ENCODE measurements at regions not wholly inside any gene's neighbourhood (a gene's known extent, or its start where the extent isn't known, plus 50 kb on each side); places are given as distances from the start of the nearest gene placed in this dataset.

DNA sequence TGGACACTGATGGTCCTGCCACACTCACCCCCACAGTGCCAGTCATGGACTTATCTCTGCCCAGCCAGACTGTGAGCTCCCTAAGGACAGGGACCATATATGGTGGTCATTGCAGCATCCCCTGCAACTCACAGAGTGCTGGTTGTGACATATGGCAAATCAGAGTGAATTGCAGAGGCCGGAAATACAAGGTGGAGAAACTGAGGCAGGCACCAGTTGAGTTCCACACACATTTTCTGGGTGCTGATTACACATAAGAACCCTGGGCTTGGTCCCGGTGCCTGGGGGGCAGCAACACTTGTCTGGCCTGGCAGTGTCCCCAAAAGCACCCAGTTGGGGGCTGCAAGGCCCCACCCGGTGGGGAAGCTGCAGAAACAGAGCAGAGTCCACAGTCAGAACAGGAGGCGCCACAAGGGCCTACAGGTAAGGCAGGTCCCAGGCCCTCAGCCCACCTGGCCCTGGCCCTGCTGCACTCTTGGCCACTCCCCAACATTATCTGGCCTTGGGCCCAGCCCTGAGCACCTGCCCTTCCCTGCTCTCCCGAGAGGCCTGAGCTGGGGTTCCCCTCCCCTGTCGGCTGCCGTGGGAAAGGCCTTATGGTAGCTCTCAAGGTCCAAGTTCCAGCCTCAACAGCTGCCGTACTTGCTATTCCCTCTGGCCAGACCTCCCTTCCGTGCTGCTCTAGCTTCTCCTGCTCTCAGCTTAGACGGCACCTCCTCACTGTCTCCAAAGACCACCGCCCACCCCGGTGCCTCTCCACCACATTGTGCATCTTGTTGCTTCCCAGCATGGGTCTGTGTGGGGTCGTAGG is 140.8 kb upstream of the PTPN1 start:
- H3K4me3 ChIP-seq (ENCODE audit: low read depth, low read length), result no peak overlapping the region
- TF ChIP-seq, protein P1, sequence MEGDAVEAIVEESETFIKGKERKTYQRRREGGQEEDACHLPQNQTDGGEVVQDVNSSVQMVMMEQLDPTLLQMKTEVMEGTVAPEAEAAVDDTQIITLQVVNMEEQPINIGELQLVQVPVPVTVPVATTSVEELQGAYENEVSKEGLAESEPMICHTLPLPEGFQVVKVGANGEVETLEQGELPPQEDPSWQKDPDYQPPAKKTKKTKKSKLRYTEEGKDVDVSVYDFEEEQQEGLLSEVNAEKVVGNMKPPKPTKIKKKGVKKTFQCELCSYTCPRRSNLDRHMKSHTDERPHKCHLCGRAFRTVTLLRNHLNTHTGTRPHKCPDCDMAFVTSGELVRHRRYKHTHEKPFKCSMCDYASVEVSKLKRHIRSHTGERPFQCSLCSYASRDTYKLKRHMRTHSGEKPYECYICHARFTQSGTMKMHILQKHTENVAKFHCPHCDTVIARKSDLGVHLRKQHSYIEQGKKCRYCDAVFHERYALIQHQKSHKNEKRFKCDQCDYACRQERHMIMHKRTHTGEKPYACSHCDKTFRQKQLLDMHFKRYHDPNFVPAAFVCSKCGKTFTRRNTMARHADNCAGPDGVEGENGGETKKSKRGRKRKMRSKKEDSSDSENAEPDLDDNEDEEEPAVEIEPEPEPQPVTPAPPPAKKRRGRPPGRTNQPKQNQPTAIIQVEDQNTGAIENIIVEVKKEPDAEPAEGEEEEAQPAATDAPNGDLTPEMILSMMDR (IDR thresholded peaks at IDR 0.05; ENCODE audit: control insufficient read depth, extremely low read depth, insufficient read depth), result no peak
- no peak for DNase-seq (ENCODE audit: low read depth)

DNA sequence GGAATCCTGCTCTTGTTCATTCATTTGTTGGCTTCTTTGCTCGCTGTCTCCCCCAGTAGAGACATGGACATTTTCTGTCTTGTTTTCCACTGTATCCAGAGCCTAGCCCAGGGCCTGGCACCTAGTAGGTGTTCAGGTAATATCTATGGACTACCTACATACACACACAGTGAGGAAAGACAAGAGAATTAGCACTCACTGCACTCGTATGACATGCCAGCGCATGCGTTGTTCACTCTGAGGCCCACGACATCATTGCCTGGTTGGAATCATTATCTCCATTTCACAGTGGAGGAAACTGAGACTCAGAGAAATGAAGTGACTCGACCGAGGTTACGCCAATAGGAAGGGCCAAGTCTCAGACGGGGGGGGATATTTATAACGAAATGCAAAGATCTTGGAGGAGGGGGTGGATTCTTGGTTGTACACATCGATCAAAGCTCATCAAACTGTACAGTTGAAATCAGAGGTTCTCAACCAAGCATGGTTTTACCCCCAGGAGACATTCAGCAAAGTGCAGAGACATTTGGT is 140.1 kb upstream of the PTPN1 start:
- no peak for DNase-seq (ENCODE audit: low read depth)
- TF ChIP-seq, protein P1 (IDR thresholded peaks at IDR 0.05; ENCODE audit: control insufficient read depth, extremely low read depth, insufficient read depth), result no peak
- H3K4me3 ChIP-seq (ENCODE audit: low read depth, low read length), result no peak overlapping the region

DNA sequence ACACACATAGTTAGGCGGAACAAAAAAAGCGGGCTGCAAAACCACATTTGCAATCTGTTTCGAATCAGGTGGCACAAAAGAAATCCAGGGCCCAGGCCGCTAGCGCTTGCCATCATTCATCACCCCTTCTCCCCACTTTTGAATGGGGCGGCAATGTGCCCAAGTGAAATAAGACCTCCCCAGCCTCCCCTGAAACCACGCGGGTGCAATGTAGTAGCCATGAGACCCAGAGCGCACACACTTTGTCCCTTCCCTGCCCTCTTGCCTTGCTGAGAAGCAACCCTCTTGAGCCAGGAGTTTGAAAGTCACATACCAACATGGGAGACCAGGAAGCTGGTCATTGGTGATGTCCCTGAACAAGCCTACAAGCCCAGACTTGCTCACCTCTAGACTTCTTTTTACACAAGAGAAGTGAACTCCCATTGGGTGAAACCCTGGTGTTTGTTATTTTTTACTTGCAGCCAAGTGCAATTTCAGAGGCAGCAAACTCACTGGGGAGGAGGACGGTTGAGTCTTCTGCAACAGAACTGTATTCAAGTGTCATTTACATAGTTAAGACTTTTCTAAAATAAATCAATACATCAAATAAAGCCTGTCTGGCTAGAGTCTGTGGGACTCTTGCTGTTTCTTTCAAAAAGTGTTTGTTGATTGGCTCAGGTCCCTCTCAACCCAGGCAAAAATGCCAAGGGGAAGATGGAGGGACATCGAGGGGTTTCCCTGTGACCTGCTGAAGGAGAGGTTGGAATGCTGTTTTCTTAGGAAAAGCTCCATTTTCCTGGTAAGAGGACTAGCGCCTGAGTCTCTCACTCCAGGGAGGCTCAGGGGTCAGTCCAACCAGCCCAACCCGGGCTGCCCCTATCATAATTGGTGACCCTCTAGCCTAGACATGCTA is 138.1 kb upstream of the PTPN1 start:
- no peak for DNase-seq (ENCODE audit: low read depth)
- TF ChIP-seq, protein P1 (IDR thresholded peaks at IDR 0.05; ENCODE audit: control insufficient read depth, extremely low read depth, insufficient read depth), result no peak
- no peak overlapping the region for H3K4me3 ChIP-seq (ENCODE audit: low read depth, low read length)

DNA sequence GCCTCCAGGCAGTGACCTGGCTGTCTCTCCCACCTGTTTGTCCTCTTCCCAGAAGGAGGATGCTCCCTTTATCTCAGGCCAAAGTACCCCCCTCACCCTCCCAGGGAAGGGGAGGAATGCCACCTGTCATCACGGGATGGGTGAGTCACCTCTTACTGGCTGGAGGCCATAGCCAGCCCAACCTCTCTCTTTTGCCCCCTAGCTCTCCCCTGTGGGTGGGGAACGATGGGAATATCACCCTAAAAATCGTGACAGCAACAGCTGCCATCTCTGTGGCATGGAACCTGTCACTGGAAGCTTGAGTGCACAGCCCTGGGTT is 137.5 kb upstream of the PTPN1 start:
- DNase-seq (ENCODE audit: low read depth), result no peak
- TF ChIP-seq, protein P1 (IDR thresholded peaks at IDR 0.05; ENCODE audit: control insufficient read depth, extremely low read depth, insufficient read depth), result no peak
- H3K4me3 ChIP-seq (ENCODE audit: low read depth, low read length), result no peak overlapping the region

DNA sequence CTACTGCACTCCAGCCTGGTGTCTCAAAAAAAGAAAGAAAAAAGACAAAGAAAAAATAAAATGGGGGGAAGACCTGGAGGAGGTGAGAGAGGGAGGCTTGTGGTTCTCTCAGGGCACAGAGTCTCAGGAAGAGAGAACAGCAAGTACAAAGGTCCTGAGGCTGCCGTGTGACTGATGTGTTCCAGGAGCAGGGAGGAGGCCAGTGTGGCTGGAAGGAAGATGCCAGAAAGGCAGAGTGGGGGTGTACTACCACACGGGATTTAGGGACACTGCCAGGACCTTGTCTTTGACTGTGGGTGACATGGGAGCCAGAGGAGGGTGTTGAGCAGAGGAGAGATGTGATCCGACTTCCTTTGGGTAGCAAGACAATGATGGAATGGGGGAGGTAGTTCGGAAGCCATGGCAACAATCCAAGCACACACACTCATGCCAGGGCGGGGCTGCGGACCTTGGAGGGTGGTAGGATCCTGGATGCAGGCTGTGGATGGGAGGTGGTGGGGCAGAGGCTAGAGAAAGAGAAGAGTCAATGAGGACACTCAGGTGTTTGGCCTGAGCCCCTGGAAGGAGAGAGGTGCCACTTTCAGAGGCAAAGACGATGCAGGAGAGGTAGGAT is 136.4 kb upstream of the PTPN1 start:
- DNase-seq (ENCODE audit: low read depth), result no peak
- TF ChIP-seq, protein P1 (IDR thresholded peaks at IDR 0.05; ENCODE audit: control insufficient read depth, extremely low read depth, insufficient read depth), result no peak
- no peak overlapping the region for H3K4me3 ChIP-seq (ENCODE audit: low read depth, low read length)

DNA sequence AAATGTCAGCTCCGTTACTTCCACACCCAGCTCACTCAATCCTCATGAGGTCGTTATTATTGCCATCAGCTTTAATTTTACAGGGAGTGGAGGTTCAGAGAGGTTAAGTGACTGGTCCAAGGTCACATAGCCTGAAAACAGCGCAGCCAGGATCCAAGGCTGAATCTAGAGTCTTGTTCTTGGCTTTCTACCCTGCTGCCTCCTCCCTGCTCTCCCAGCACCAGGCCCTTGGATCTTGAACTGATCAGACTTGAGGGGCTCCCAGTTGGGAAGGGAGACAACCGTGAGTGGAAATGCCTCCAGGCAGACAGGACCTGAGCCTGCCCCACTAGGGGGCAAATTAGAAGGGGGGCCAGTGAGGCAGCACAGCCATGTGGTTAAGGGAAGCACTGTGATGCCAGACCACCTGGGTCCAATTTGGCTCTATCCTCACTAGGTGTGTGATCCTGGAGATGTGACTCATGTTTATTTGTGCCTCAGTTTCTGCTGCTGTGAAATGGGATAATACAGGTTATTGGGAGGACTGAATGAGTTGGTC is 135.6 kb upstream of the PTPN1 start:
- no peak for DNase-seq (ENCODE audit: low read depth)
- TF ChIP-seq, protein P1 (IDR thresholded peaks at IDR 0.05; ENCODE audit: control insufficient read depth, extremely low read depth, insufficient read depth), result no peak
- H3K4me3 ChIP-seq (ENCODE audit: low read depth, low read length), result no peak overlapping the region

All from LNCaP clone FGC (cell line).